ENCODE measurements at regions not wholly inside any gene's neighbourhood (a gene's known extent, or its start where the extent isn't known, plus 50 kb on each side); places are given as distances from the start of the nearest gene placed in this dataset.

DNA sequence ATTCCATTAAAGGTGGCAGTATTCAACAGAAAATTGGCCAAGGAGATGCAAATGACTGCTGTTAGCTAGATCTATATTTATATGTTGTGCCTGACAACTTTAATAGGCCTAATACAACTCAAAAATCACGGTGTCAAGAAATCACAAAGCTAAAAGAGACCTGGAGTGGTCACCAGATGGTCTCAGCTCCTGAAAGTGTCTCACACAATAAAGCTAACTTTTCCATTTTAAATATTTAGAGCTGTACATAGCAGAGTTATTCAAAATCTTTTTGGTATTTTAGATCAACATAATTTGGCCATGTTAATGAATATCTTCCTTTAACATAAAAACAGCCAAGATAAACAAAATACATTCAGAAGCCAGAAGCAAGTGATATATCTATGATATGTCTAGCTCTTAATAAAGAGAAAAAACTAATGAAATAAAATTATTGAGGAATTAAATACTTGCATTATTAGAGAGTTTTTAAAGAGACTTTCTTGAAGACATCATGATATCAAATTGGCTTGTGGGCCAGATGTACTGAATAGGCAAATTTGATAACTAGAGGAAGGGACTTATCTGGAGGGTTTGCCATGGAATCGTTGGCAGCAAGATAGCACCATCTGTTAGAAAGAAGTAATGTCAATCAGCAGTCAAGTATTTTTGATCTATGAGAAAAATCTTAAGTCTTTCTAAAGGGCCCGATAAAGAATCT lies 84.9 kb upstream of the SCAF8 start:
- H3K27ac Mint-ChIP-seq = no peak overlapping the region
- no peak for DNase-seq
- intact Hi-C loops (cut with micrococcal nuclease) = no loop called here
- H3K9me3 Mint-ChIP-seq = no peaks in the 10 kb centered on the region
- no peaks in the 10 kb centered on the region for H3K36me3 Mint-ChIP-seq (ENCODE audit: low read depth)
- no peaks in the 10 kb centered on the region for H3K4me1 Mint-ChIP-seq (ENCODE audit: low read depth)
- no peak overlapping the region for H3K4me3 Mint-ChIP-seq
- CTCF ChIA-PET = interaction anchor here (1.1 kb wide), 1 partner anchor 280 kb away, joined by 3 read pairs; no protein-coding TSS in a partner anchor
- H3K27me3 Mint-ChIP-seq (ENCODE audit: low read depth) = no peaks in the 10 kb centered on the region

DNA sequence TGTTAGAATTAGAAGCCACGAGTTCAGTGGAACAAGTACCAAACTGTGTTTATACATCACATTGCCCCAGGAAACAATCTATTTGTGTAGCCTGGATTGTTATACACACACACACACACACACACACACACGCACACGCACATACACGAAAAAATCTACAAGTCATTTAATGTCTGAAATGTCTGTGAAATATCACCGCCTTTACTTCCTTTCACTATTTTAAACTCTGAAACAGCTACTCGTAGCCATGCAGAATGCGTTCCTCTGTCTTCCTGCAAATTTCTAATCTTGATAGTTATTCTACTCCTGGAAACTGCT lies 84.4 kb upstream of the SCAF8 start:
- Mint-ChIP-seq H3K4me3 (no peak overlapping the region), H3K27ac (no peak overlapping the region), H3K9me3 (no peaks in the 10 kb centered on the region), H3K27me3 (ENCODE audit: low read depth) (no peaks in the 10 kb centered on the region), H3K4me1 (ENCODE audit: low read depth) (no peaks in the 10 kb centered on the region), H3K36me3 (ENCODE audit: low read depth) (no peaks in the 10 kb centered on the region)
- intact Hi-C loops (cut with micrococcal nuclease) = no loop called here
- DNase-seq = no peak
- CTCF ChIA-PET = interaction anchor here (1.1 kb wide), 1 partner anchor 279 kb away, joined by 3 read pairs; no protein-coding TSS in a partner anchor

DNA sequence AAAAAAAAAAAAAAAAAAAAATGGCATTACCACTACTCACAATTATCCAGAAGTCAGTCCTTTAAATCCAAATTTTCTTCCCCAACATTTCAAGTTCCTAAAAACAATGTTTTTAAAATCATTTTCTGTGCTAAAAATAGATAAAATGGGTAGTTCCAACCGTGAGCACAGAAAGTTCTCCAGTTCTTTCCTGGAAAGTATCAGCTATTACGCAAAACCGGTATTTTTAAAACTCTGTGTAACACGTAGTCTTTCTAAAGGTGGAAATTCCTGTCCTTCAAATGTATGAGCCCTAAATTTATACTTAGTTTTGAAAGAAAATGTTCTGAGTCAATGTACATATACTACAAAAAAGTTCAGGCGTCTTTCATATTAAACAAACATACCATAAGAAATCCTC lies 83.5 kb upstream of the SCAF8 start:
- no peak overlapping the region for H3K27ac Mint-ChIP-seq
- intact Hi-C loops (cut with micrococcal nuclease) = no loop called here
- H3K36me3 Mint-ChIP-seq (ENCODE audit: low read depth) = no peaks in the 10 kb centered on the region
- CTCF ChIA-PET = interaction anchor here (0.7 kb wide), 1 partner anchor 293 kb away, joined by 3 read pairs; no protein-coding TSS in a partner anchor
- no peak overlapping the region for H3K4me3 Mint-ChIP-seq
- H3K27me3 Mint-ChIP-seq (ENCODE audit: low read depth) = no peaks in the 10 kb centered on the region
- H3K4me1 Mint-ChIP-seq (ENCODE audit: low read depth) = no peaks in the 10 kb centered on the region
- no peaks in the 10 kb centered on the region for H3K9me3 Mint-ChIP-seq
- no peak for DNase-seq

DNA sequence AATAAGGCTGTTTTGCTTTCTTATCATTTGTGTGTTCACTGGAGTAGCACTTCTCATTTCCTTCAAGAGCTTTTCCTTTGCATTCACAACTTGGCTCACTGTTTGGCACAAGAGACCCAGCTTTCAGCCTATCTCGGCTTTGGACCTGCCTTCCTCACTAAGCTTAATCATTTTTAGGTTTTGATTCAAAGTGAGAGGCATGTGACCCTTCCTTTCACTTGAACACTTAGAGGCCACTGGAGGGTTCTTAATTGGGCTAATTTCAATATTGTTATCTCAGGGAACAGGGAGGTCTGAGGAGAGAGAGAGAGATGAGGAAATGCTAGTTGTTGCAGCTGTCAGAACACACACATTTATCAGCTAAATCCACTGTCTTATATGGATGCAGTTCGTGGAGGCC lies 82.9 kb upstream of the SCAF8 start:
- CTCF ChIA-PET = interaction anchor here (0.7 kb wide), 1 partner anchor 292 kb away, joined by 3 read pairs; no protein-coding TSS in a partner anchor
- intact Hi-C loops (cut with micrococcal nuclease) = no loop called here
- no peak for DNase-seq
- Mint-ChIP-seq H3K27me3 (ENCODE audit: low read depth) (no peaks in the 10 kb centered on the region), H3K27ac (no peak overlapping the region), H3K36me3 (ENCODE audit: low read depth) (no peaks in the 10 kb centered on the region), H3K4me1 (ENCODE audit: low read depth) (no peaks in the 10 kb centered on the region), H3K4me3 (no peak overlapping the region), H3K9me3 (no peaks in the 10 kb centered on the region)

DNA sequence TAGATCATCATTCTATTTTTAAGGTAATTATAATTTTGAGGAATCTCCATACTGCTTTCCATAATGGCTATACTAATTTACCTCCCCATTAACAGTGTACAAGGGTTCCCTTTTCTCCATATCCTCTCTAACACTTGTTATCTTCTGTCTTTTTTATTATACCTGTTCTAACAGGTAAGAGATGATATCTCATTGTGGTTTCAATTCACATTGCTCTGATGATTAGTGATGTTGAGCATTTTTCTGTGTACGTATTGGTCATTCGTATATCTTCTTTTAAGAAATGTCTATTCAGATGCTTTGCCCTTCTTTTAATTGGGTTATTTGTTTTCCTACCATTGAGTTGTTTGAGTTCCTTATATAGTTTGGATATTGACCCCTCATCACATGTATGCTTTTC lies 81.6 kb upstream of the SCAF8 start:
- no peak for DNase-seq
- no peaks in the 10 kb centered on the region for H3K4me1 Mint-ChIP-seq (ENCODE audit: low read depth)
- CTCF ChIA-PET = interaction anchor here (0.6 kb wide), 1 partner anchor 477 kb away, joined by 3 read pairs; no protein-coding TSS in a partner anchor
- intact Hi-C loops (cut with micrococcal nuclease) = no loop called here
- no peaks in the 10 kb centered on the region for H3K27me3 Mint-ChIP-seq (ENCODE audit: low read depth)
- no peaks in the 10 kb centered on the region for H3K36me3 Mint-ChIP-seq (ENCODE audit: low read depth)
- H3K27ac Mint-ChIP-seq = no peak overlapping the region
- H3K4me3 Mint-ChIP-seq = no peak overlapping the region
- H3K9me3 Mint-ChIP-seq = no peaks in the 10 kb centered on the region

DNA sequence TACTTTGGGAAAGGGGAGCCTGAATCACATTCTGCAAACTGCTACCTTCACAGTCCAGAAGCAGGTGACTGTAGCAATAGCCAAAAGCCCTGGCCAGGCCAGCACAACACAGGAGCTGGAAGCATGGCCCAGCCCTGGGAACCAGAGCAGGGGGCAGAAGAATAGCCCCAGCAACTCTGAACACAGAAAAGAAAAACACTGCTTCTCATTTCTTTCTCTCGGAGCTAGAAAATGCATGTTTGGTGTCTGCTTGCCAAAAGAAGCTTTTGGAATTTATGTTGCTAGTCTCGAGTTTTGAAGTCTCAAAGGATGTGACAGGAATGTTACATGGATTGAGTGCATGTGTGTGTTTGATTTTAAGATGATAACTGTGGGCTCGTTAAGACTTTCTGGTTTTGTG lies 79.8 kb upstream of the SCAF8 start:
- no peak for DNase-seq
- Mint-ChIP-seq H3K27me3 (ENCODE audit: low read depth) (no peaks in the 10 kb centered on the region), H3K4me1 (ENCODE audit: low read depth) (no peaks in the 10 kb centered on the region), H3K27ac (no peak overlapping the region), H3K9me3 (no peaks in the 10 kb centered on the region), H3K36me3 (ENCODE audit: low read depth) (no peaks in the 10 kb centered on the region), H3K4me3 (no peak overlapping the region)
- CTCF ChIA-PET = no interaction called here
- intact Hi-C loops (cut with micrococcal nuclease) = no loop called here

DNA sequence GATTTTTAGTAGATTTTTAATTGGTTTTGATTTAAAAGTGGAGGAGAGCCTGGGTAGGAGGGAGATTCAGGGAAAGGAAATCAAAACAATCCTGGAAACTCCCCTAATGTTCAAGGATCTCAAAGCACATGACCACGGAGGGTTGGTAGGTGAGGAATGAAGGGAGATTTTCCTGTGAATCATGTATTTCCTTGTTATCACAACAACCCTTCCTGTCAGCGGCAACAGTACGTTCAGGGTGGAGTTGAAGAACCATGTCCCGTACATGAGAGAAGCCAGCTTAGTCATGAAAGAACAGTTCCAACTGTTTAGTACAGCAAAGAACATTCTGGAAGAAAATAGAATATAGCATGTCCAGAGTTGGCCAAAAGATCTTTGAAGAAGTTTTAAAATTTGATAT lies 79.4 kb upstream of the SCAF8 start:
- H3K27ac Mint-ChIP-seq = no peak overlapping the region
- H3K4me3 Mint-ChIP-seq = no peak overlapping the region
- no peaks in the 10 kb centered on the region for H3K4me1 Mint-ChIP-seq (ENCODE audit: low read depth)
- CTCF ChIA-PET = no interaction called here
- H3K9me3 Mint-ChIP-seq = no peaks in the 10 kb centered on the region
- no peaks in the 10 kb centered on the region for H3K27me3 Mint-ChIP-seq (ENCODE audit: low read depth)
- H3K36me3 Mint-ChIP-seq (ENCODE audit: low read depth) = no peaks in the 10 kb centered on the region
- DNase-seq = no peak
- intact Hi-C loops (cut with micrococcal nuclease) = no loop called here

DNA sequence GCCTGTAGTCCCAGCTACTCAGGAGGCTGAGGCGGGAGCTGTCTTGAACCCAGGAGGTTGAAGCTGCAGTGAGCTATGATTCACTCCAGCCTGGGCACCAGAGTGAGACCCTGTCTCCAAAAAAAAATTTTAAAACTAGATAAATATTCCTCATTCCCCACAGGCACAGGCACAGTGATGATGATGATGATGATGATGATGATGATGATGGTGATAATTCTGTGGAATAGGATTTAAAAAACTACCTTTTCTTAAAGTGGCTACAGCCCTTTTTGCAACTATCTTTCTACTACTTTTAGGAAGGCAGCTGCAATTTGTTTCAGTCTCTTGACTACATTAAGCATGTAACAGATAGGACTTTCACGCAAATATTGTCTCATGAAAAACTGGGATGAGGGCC lies 76.6 kb upstream of the SCAF8 start:
- Mint-ChIP-seq H3K36me3 (ENCODE audit: low read depth) (no peaks in the 10 kb centered on the region), H3K27me3 (ENCODE audit: low read depth) (peaks cover 3% of the 10 kb centered on the region), H3K4me3 (no peak overlapping the region), H3K4me1 (ENCODE audit: low read depth) (no peaks in the 10 kb centered on the region), H3K27ac (no peak overlapping the region), H3K9me3 (no peaks in the 10 kb centered on the region)
- DNase-seq = no peak
- CTCF ChIA-PET = no interaction called here
- intact Hi-C loops (cut with micrococcal nuclease) = no loop called here

DNA sequence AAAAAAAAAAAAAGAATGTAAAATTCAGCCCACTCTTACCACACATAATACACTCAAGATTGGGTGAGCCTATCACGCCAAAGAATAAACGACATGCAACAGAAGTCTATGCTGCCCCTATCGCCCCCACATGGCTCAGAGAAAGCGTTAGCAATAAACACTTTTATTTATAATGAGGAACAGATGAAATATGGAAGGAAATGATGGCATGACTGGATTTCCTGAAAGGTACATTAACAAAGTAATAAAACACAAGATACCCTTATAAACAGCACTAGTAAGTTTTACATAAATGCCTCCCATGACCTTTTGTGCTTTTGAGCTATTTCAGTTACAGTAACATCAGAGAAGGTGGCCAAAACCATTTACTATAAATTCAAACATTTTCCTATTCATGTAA lies 71.4 kb upstream of the SCAF8 start:
- CTCF ChIA-PET = no interaction called here
- no peak for DNase-seq
- Mint-ChIP-seq H3K36me3 (ENCODE audit: low read depth) (no peaks in the 10 kb centered on the region), H3K27ac (no peak overlapping the region), H3K9me3 (no peaks in the 10 kb centered on the region), H3K4me1 (ENCODE audit: low read depth) (no peaks in the 10 kb centered on the region), H3K27me3 (ENCODE audit: low read depth) (peaks cover 3% of the 10 kb centered on the region), H3K4me3 (no peak overlapping the region)
- intact Hi-C loops (cut with micrococcal nuclease) = no loop called here

DNA sequence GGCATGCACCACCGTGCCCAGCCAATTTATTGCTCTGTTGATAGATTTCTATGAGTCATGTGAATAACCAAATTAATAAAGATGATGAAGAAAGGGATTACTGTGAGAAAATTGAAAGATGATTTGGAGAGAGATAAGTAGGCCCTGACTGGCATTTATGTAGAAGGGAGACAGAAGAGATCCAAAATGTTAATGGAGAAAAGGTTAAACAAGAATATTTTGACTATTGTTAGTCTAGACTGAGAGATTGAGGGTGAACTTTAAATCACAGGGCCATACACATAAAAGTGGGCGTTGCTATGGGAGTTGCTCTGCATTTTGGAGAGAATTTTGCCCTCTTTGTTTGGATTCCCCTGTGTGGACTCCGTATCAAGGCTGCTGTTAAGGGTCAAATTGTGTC lies 68.9 kb upstream of the SCAF8 start:
- Mint-ChIP-seq H3K4me1 (ENCODE audit: low read depth) (no peaks in the 10 kb centered on the region), H3K36me3 (ENCODE audit: low read depth) (no peaks in the 10 kb centered on the region), H3K27ac (no peak overlapping the region), H3K9me3 (no peaks in the 10 kb centered on the region), H3K4me3 (no peak overlapping the region), H3K27me3 (ENCODE audit: low read depth) (peaks cover 3% of the 10 kb centered on the region)
- intact Hi-C loops (cut with micrococcal nuclease) = no loop called here
- no peak for DNase-seq
- CTCF ChIA-PET = interaction anchor here (0.6 to 1.2 kb wide), 2 partner anchors 12 to 189 kb away, joined by 3 to 5 read pairs; no protein-coding TSS in a partner anchor

DNA sequence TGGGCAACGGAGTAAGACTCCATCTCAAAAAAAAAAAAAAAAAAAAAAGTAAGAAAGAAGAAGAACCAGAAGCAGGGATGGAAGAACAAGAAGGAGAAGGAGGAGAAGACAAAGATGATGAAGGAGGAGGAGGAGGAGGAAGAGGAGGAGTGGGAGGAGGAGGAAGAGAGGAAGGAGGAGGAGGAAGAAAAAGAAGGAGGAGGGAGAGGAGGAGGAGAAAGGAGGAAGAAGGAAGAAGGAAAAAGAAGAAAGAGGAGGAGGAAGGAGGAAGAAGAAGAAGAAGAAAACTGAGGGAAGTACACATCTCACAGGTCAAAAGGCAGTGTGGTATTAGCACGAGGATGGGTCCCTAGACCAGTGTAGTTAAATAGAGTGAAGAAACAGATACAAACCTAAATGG lies 65.1 kb upstream of the SCAF8 start:
- CTCF ChIA-PET = no interaction called here
- H3K27ac Mint-ChIP-seq = no peak overlapping the region
- H3K4me3 Mint-ChIP-seq = no peak overlapping the region
- DNase-seq = no peak
- no peaks in the 10 kb centered on the region for H3K27me3 Mint-ChIP-seq (ENCODE audit: low read depth)
- H3K36me3 Mint-ChIP-seq (ENCODE audit: low read depth) = no peaks in the 10 kb centered on the region
- no peaks in the 10 kb centered on the region for H3K9me3 Mint-ChIP-seq
- H3K4me1 Mint-ChIP-seq (ENCODE audit: low read depth) = no peaks in the 10 kb centered on the region
- intact Hi-C loops (cut with micrococcal nuclease) = no loop called here

DNA sequence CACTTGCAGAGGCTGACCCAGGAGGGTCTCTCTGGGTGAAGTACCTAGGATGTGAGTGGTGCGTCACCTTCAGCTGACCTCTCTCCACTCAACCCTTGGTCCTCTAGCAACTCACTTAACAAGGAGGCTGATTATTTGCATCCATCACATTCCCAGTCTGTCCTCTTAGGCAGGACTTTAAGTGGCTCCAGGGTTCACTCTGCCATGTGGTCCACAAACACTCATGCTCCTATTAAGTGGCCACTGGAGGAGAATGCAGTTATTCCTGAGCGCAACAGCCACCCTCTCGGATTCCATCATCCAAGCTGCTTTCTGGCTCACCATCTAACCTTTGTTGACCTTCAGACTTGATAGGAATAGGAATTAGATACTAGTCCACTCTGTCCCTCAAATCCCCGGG lies 61.1 kb upstream of the SCAF8 start:
- CTCF ChIA-PET = no interaction called here

DNA sequence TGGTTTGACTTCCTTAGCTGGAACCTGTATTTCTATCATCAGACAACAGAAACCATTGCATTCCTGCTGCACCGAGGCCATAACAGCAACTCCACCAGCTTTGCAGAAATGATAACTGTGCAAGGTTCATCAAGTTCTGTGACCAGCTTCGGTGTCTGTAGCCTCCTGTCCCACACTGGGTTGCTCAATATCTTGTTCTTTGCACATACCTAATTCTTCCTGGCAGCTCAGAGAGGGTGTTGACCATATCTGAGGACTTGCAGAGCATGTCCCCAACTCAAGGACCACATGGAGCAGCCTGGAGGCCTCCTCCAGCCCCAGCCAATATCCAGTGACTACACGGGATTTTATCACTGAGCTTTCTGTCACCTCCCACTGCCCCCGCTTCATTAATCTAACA lies 59.3 kb upstream of the SCAF8 start:
- Mint-ChIP-seq H3K4me3 (no peak overlapping the region), H3K27ac (no peak overlapping the region), H3K36me3 (ENCODE audit: low read depth) (no peaks in the 10 kb centered on the region), H3K9me3 (no peaks in the 10 kb centered on the region), H3K27me3 (ENCODE audit: low read depth) (no peaks in the 10 kb centered on the region), H3K4me1 (ENCODE audit: low read depth) (no peaks in the 10 kb centered on the region)
- intact Hi-C loops (cut with micrococcal nuclease) = loop anchor here (10.0 kb wide), 1 partner anchor 841 kb away; no protein-coding TSS in a partner anchor
- CTCF ChIA-PET = interaction anchor here (0.6 to 5.3 kb wide), 13 partner anchors 16 to 644 kb away, joined by 3 to 128 read pairs (median 3); no protein-coding TSS in a partner anchor
- no peak for DNase-seq

More for the DNA sequence above, 61.1 kb upstream of the SCAF8 start:
- intact Hi-C loops (cut with micrococcal nuclease) = loop anchor here (10.0 kb wide), 1 partner anchor 843 kb away; no protein-coding TSS in a partner anchor
- Mint-ChIP-seq H3K36me3 (ENCODE audit: low read depth) (no peaks in the 10 kb centered on the region), H3K4me3 (no peak overlapping the region), H3K9me3 (no peaks in the 10 kb centered on the region), H3K27ac (no peak overlapping the region), H3K4me1 (ENCODE audit: low read depth) (no peaks in the 10 kb centered on the region), H3K27me3 (ENCODE audit: low read depth) (no peaks in the 10 kb centered on the region)
- no peak for DNase-seq

All from activated naive CD4-positive, alpha-beta T cell treated with anti-CD3 and anti-CD28 coated beads for 36 hours (primary cell).